ENCODE measurements at regions not wholly inside any gene's neighbourhood (a gene's known extent, or its start where the extent isn't known, plus 50 kb on each side); places are given as distances from the start of the nearest gene placed in this dataset.

DNA sequence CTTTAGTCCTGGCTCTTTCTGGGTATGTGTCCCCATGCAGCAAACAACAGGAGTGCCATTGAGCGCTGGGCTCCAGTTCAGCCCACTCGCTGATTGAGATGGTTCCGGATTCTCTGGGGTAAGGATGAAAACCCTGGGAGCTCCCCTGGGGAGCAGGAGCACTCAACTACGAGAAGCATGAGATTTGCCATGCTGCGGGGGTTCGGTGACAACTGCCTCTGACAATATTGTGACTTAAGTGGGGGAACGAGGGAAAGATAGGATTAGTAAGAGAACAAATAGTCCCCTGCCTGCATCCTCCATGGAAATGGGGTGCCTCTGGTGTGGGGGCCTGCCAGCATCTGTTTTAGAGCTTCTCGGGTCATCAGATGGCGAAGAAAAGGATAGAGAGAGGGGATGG is 123.6 kb upstream of the IPO9 start:
- TF ChIP-seq, protein P1, sequence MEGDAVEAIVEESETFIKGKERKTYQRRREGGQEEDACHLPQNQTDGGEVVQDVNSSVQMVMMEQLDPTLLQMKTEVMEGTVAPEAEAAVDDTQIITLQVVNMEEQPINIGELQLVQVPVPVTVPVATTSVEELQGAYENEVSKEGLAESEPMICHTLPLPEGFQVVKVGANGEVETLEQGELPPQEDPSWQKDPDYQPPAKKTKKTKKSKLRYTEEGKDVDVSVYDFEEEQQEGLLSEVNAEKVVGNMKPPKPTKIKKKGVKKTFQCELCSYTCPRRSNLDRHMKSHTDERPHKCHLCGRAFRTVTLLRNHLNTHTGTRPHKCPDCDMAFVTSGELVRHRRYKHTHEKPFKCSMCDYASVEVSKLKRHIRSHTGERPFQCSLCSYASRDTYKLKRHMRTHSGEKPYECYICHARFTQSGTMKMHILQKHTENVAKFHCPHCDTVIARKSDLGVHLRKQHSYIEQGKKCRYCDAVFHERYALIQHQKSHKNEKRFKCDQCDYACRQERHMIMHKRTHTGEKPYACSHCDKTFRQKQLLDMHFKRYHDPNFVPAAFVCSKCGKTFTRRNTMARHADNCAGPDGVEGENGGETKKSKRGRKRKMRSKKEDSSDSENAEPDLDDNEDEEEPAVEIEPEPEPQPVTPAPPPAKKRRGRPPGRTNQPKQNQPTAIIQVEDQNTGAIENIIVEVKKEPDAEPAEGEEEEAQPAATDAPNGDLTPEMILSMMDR (IDR thresholded peaks at IDR 0.05; ENCODE audit: low read depth, low read length) = no peak
- TF ChIP-seq EZH2phosphoT487 (IDR thresholded peaks at IDR 0.05; ENCODE audit: low read depth) = no peak

Data from OCI-LY3 (cell line).